ENCODE measurements at regions not wholly inside any gene's neighbourhood (a gene's known extent, or its start where the extent isn't known, plus 50 kb on each side); places are given as distances from the start of the nearest gene placed in this dataset.
"Not testable (repeated sequence)": the region's sequence is repeated elsewhere in the genome, so short reads cannot be mapped to it uniquely, and the experiment has no call there.

DNA sequence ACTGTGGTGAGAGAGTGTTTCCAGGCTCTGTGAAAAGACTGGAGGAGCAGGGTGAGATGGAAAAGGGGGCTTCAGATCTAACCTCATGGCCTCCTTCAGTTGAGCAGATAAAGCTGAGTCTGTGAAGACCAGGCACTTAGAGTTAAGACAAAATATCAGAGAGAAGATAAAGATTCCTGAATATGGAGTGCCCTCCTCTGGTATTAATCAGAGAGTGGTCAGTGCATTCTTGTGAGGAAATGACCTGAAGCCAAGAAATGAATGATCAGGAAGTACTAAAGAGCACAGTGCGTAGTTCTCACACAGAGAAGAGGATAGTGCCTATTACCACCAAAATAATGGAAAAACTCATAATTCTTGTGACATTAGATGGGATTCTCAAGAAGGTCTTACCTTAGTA is 1417.0 kb upstream of the ACO1 start:
- DNase-seq (ENCODE audit: low read depth in 3 of 3), result no peak

DNA sequence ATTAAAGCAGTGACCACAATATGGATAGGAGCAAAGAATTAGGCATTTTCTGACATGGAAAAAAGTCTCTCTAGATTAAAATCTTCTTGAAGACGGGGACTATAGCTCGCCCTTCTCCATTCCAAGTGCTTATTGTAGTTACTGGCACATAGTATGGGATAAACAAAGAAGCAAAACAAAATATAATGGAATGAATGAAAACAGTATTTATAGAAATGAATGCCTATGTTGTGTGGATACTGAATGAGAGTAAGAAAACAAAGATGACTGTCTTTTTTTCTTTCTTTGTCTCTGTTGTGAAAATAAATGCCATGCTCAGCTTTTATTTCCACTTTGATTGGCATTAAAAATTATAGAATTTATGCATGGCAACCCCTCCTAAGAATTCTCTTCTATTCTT is 1414.3 kb upstream of the ACO1 start:
- no peak for DNase-seq (ENCODE audit: low read depth in 3 of 3)

GRCh38 chr9:30970812-30971211 is 1413.6 kb upstream of the ACO1 start:
- DNase-seq (ENCODE audit: low read depth in 3 of 3), result no peak

- DNase-seq (ENCODE audit: low read depth in 3 of 3), result no peak
Measured at GRCh38 chr9:30972654-30973053, 1411.8 kb upstream of the ACO1 start.

- DNase-seq (ENCODE audit: low read depth in 3 of 3), result no peak
Measured at GRCh38 chr9:30977965-30978364, 1406.5 kb upstream of the ACO1 start.

- DNase-seq (ENCODE audit: low read depth in 3 of 3), result no peak
Measured at GRCh38 chr9:30982301-30982700, 1402.1 kb upstream of the ACO1 start.

GRCh38 chr9:30995956-30996738 is 1388.3 kb upstream of the ACO1 start:
- no peak for DNase-seq (ENCODE audit: low read depth in 3 of 3)

DNA sequence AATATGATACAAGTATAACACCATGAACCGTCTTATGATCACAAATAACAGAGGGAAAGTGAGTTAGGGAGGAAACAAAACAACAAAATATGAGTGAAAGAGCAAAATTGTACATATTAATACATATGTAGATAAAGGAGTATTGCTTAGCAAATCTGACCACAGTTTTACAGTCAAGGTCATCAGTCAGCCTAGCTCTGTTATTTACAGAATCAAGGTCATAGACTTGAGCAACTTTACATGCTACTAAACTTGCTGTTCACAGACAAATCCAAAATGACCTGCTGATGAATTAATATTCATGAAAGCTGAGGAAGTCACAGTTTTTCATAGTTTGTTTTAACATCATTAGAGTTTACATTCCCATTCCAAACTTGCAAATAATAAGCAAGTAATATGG is 1387.7 kb upstream of the ACO1 start:
- DNase-seq (ENCODE audit: low read depth in 3 of 3), result no peak

DNA sequence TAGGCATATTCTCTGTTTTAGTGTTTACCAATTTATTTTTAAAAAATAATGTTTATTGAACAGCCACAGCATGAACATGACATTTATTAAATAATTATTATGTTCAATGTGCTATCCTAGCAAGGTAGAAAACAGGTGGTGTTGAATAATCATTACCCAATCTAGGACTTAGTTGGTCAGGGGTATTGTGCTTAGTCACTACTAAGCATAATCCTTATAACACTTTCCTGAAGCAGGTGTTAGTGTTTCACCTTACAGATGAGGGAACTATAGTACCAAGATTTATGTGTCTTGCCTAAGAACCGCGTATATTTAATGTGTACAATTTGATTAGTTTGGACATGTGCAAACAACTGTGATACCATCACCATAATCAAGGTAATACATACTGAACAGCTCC is 1387.2 kb upstream of the ACO1 start:
- DNase-seq (ENCODE audit: low read depth in 3 of 3), result no peak

DNA sequence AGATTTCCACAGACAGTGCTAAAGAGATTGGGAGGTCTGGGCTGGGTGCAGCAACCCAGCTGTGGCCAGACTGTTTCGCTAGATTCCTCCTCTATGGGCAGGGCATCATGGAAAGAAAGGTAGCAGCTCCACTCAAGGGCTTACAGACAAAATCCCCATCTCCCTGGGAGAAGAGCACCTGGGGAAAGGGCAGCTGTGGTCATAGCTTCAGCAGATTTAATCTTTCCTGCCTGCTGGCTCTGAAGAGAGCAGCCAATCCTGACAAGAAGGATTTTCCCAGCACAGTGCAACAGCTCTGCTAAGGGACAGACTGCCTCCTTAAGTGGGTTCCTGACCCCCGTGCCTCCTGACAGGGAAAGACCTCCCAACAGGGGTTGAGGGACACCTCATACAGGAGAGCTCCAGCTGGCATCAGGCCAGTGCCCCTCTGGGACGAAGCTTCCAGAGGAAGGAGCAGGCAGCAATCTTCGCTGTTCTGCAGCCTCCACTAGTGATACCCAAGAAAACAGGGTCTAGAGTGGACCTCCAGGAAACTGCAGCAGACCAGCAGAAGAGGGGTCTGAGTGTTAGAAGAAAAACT is 1379.3 kb upstream of the ACO1 start:
- no peak for DNase-seq (ENCODE audit: low read depth in 3 of 3)

- no peak for DNase-seq (ENCODE audit: low read depth in 3 of 3)
Measured at GRCh38 chr9:31013371-31013770, 1371.1 kb upstream of the ACO1 start.

- DNase-seq (ENCODE audit: low read depth in 3 of 3), result no peak
Measured at GRCh38 chr9:31023847-31024246, 1360.6 kb upstream of the ACO1 start.

- DNase-seq (ENCODE audit: low read depth in 3 of 3), result no peak
Measured at GRCh38 chr9:31027678-31028077, 1356.8 kb upstream of the ACO1 start.

DNA sequence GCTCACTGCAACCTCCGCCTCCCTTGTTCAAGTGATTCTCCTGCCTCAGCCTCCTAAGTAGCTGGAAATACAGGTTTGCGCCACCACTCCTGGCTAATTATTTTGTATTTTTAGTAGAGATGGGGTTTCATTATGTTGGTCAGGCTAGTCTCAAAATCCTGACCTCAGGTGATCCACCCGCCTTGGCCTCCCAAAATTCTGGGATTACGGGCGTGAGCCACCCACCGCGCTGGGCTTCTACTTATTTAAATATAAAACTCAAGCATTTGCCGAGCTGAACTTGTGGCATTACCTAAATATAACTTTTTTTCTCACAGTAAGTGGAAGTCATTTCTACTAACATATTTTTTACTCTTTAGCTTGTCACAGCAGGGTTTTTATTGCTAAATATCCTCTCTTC is 1356.3 kb upstream of the ACO1 start:
- no peak for DNase-seq (ENCODE audit: low read depth in 3 of 3)

DNA sequence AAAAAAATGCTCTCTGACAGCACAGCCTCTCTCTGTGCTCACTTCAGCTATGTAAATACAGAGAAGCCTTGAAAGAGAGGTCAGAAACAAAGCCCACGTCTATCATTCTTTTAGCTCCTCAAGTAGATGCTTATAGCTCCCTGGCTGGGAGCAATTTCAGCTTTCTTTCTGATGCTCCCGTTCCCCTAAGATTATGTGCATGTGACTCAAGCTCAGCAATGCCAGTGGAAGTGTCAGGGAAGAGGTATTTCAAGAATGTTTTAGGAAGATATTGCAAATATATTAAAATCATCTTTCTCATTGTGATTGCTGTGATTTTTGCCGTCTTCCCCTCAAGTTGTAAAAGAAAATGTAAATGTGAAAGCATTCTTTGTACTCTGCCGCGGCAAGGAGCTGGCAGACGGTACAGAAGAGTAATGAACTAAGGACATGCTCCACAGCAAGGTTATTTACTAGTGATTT is 1353.7 kb upstream of the ACO1 start:
- no peak for DNase-seq (ENCODE audit: low read depth in 3 of 3)

GRCh38 chr9:31032206-31032605 is 1352.2 kb upstream of the ACO1 start:
- DNase-seq (ENCODE audit: low read depth in 3 of 3), result no peak

GRCh38 chr9:31034311-31034710 is 1350.1 kb upstream of the ACO1 start:
- DNase-seq (ENCODE audit: low read depth in 3 of 3), result no peak

DNA sequence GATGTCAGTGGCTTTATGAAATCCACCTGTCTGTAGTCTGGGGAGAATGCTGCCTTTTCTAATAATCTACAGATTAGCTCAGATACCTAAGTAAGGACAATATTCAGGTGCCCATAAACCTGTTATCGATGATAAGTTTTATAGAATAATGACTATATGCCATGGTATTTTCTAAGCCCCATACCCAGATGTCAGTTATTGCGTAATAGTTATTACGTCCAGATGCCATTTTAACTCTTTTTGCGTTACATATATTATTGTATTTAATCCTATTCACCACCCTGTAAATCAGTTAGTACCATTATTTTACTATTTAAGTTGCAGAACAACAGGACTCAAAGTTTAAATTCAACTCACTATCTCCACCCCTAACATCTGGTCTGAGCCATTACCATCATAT is 1343.9 kb upstream of the ACO1 start:
- DNase-seq (ENCODE audit: low read depth in 3 of 3), result no peak

DNA sequence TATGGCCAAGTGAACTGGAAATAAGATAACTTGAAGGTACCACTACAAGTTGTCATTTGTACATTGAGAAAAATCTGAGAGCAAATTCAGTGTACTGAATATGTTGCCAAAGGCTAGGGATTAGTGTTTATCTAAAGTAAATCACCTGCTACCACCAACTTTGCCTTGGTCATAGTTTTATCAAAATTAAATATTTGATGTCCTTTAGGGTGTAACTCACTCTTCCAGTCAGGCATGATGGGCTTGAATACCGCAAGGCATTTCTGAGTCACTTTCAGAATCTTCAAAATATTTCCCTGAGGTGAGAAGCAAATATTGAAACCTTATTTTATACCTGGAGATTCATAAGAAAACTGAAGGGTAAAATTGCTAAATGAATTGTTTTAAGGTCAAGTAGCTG is 1338.6 kb upstream of the ACO1 start:
- no peak for DNase-seq (ENCODE audit: low read depth in 3 of 3)

DNA sequence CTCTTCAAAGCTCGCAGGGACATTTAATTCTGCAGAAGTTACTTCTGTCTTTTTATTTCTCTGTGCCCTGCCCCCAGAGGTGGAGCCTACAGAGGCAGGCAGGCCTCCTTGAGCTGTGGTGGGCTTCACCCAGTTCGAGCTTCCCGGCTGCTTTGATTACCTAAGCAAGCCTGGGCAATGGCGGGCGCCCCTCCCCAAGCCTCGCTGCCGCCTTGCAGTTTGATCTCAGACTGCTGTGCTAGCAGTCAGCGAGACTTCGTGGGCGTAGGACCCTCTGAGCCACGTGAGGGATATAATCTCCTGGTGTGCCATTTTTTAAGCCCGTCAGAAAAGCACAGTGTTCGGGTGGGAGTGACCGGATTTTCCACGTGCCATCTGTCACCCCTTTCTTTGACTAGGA is 1322.9 kb upstream of the ACO1 start:
- DNase-seq (ENCODE audit: low read depth in 3 of 3), result not testable (repeated sequence)

DNA sequence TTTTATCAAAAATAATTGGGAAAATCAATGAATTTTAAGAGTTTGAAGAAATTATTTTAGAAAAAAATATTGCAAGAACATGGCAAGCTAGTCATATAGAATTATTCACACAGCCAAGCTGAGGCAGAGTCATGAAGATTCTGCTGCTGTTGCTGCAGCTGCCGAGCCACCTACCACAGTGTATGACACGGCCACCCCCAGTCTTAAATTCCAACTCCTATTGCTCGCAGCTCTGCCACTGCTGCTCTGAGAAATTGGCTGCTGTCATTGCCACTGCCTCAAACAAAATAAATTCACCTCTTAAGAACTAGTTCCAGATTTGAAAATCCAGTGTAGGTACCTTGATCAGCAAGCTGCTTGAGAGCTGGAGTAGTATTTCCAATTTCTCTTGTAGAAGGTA is 1318.8 kb upstream of the ACO1 start:
- DNase-seq (ENCODE audit: low read depth in 3 of 3), result no peak

GRCh38 chr9:31067418-31067817 is 1317.0 kb upstream of the ACO1 start:
- DNase-seq (ENCODE audit: low read depth in 3 of 3), result no peak

- no peak for DNase-seq (ENCODE audit: low read depth in 3 of 3)
Measured at GRCh38 chr9:31071606-31072286, 1312.7 kb upstream of the ACO1 start.

Data from stimulated activated CD4-positive, alpha-beta T cell treated with anti-CD3 and anti-CD28 coated beads, TNF-alpha, amount 100 ng/mL, for 24 hours (primary cell).